GM12875 (cell line): ENCODE measurements at regions not wholly inside any gene's neighbourhood (a gene's known extent, or its start where the extent isn't known, plus 50 kb on each side); places are given as distances from the start of the nearest gene placed in this dataset.

Experiments used
- H3K4me3 ChIP-seq: one replicate; pipeline ENCODE4 v1.5.1; 2011; ENCODE audit warnings: low read depth, low read length, control low read depth
- TF ChIP-seq, protein P1 (sequence below): IDR thresholded peaks from 2 replicates; pipeline ENCODE4 v1.5.1; 2011; ENCODE audit warnings: low read depth, mild to moderate bottlenecking, control low read depth, inconsistent platforms, low read length, moderate library complexity, borderline replicate concordance; ENCODE audit not compliant: insufficient read depth

DNA sequence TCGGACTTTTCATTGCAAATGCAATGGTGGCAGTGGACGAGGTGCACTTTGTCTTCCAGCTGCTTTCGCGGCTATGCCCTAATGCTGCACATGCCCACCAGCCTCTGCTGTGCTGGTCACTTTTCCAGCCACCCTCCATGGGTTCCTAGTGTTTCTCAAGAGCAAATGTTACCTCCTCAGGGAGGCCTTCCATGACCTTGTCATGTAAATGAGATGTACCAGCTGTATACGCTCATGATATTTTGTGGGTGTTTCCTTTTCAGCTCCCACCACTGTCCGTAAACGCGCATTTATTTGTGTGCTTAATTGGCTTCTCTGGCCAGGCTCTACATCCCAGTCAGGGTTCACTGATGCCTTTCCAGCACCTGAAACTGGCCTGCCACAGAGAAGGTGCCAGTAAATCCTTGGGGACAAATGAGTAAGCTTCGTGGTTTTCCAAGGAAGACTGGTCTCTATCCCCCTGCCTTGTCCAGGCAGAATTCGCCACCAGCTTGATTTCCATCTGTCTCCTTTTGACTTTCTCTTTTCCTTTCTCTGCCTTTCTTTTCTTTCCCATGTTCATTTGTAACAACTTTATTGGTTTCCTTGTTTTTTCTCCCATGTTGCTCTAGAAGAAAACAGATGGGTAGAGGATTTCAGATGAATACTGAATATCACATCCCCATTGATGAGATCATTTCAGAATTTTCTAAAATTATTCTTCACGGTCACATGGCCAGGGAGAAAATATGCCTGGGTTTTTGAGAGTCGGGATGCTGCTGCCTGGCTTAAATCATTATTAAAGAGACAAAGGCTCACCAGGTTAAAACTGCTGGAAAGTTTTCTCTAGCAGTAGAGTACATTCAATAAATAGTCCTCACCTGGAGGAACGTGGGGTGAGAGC is 82.5 kb downstream of the CHST2 start:
- TF ChIP-seq, protein P1, sequence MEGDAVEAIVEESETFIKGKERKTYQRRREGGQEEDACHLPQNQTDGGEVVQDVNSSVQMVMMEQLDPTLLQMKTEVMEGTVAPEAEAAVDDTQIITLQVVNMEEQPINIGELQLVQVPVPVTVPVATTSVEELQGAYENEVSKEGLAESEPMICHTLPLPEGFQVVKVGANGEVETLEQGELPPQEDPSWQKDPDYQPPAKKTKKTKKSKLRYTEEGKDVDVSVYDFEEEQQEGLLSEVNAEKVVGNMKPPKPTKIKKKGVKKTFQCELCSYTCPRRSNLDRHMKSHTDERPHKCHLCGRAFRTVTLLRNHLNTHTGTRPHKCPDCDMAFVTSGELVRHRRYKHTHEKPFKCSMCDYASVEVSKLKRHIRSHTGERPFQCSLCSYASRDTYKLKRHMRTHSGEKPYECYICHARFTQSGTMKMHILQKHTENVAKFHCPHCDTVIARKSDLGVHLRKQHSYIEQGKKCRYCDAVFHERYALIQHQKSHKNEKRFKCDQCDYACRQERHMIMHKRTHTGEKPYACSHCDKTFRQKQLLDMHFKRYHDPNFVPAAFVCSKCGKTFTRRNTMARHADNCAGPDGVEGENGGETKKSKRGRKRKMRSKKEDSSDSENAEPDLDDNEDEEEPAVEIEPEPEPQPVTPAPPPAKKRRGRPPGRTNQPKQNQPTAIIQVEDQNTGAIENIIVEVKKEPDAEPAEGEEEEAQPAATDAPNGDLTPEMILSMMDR: no peak
- H3K4me3 ChIP-seq: no peak overlapping the region

GRCh38 chr3:143203142-143203541 is 83.6 kb downstream of the CHST2 start:
- TF ChIP-seq, protein P1: no peak

GRCh38 chr3:143203848-143204247 is 84.3 kb downstream of the CHST2 start:
- H3K4me3 ChIP-seq: no peak overlapping the region
- TF ChIP-seq, protein P1: no peak

More at GRCh38 chr3:143203142-143203541, 83.6 kb downstream of the CHST2 start:
- H3K4me3 ChIP-seq: no peak overlapping the region

DNA sequence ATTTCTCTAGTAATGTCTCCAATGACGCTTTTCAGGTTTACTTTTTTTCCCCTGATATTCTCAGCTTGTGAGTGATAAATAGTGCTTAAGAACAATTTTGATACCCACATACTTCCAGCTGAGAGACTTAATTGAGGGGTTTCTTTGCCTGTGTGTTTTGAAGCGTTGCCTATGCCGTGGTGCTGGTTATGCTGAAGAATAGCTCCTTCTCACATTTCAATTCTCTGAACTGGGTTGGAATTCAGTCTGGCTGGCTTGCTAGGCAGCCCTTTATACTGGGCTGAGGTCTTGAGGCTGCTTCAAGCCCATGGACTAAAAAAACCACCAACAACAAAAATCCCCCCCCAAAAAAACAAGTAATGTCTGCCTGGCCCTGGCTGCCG is 87.4 kb downstream of the CHST2 start:
- H3K4me3 ChIP-seq: no peak overlapping the region
- TF ChIP-seq, protein P1: no peak

DNA sequence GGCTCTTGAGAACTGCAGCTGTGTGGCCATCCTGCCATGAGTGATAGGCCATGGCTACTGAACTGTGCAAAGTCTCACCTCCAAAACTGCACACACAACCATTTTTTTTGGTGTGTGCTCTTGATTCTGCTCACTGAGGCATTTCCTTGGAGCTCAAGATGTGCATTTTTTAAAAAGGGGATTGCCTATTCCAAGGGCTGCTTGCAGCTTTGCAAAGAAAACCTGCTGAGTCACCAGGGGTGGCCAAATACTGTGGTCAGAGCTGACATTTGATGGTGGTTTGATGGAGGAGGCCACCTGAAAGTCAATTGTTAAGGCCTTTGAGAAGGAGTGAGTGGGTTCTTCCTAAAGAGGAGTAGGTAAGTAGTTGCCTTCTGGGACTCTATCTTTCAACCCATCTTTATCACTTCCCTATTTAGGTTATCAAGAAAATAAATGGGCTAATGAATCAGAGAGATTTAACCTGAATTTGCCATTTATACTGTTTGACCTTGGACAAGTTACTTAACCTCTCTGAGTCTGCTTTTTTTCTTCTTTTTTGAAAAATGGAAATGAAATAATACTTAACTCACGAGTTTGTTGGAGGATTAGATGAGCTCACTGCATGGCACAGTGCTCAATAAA is 87.9 kb downstream of the CHST2 start:
- TF ChIP-seq, protein P1: no peak
- H3K4me3 ChIP-seq: no peak overlapping the region

DNA sequence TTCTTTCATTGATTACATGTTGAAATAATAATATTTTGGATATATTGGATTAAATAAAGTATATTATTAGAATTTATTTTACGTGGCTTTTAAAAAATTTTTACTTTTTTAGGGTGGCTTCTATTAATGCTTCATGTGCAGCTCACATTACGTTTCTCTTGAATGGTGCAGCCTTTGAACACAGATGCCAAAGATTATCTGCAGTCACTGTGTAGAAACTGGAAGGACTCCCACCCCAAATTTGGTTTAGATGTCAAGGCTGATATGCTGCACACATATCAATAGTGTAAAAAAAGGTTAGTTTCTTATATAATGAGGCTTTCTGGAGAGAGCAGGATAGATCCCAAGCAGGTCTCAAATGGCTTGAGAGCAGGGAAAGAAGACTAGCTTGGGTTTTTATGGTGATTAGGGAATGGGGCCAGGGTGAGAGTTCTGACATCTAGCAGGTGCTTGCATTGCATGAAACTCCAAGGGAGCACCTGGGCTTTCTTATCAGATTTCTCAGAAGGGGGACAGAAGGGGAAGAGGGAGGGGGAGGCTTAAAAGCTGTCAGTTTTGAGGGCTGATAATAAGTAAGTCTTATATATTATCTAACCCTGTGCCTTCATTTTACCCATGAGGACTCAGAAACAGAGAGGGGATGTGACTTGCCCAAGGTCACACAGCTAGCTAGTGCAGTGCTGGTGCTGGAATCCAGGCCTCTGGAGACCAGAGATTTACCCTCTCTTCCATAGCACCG is 89.6 kb downstream of the CHST2 start:
- TF ChIP-seq, protein P1: no peak
- H3K4me3 ChIP-seq: no peak overlapping the region
